Spleen (tissue), 11 donors: ENCODE measurements at regions not wholly inside any gene's neighbourhood (a gene's known extent, or its start where the extent isn't known, plus 50 kb on each side); places are given as distances from the start of the nearest gene placed in this dataset.

Source experiments
- DNase-seq: peaks from one replicate; pipeline ENCODE4 v3.0.0-alpha.2; 2020
- H3K27ac ChIP-seq, 8 donors: fragments of 200-600 bp; sonication (generic) in 7 of 8; 1 replicate in 4 of 8; 2 replicates in 4 of 8; pipeline versions ENCODE4 v1.5.0 to v1.8.0; 2016 to 2021; ENCODE audit warnings: inconsistent platforms in 4 of 8, mild to moderate bottlenecking in 4 of 8, moderate library complexity in 1 of 8
- H3K27me3 ChIP-seq, 7 donors: fragments of 200-600 bp; sonication (generic) in 6 of 7; replicated peaks in 1 of 7; 1 replicate in 4 of 7; 2 replicates in 3 of 7; pipeline versions ENCODE4 v1.5.0 to v1.8.0; 2016 to 2021; ENCODE audit warnings: inconsistent platforms in 3 of 7, mild to moderate bottlenecking in 1 of 7
- H3K36me3 ChIP-seq, 6 donors: fragments of 200-600 bp; sonication (generic) in 5 of 6; 1 replicate in 4 of 6; 2 replicates in 2 of 6; pipeline versions ENCODE4 v1.5.0 to v1.8.0; 2016 to 2021; ENCODE audit warnings: inconsistent platforms in 2 of 6
- H3K4me1 ChIP-seq, 6 donors: fragments of 200-600 bp; sonication (generic) in 5 of 6; 1 replicate in 3 of 6; 2 replicates in 3 of 6; pipeline versions ENCODE4 v1.5.0 to v1.8.0; 2016 to 2021; ENCODE audit warnings: inconsistent platforms in 3 of 6
- H3K4me3 ChIP-seq, 8 donors: fragments of 200-600 bp; sonication (generic) in 7 of 8; 1 replicate in 4 of 8; 2 replicates in 4 of 8; pipeline versions ENCODE4 v1.5.0 to v1.8.0; 2016 to 2021; ENCODE audit warnings: inconsistent platforms in 4 of 8, mild to moderate bottlenecking in 4 of 8, moderate library complexity in 2 of 8
- H3K9me3 ChIP-seq, 8 donors: fragments of 200-600 bp; sonication (generic) in 7 of 8; 1 replicate in 4 of 8; 2 replicates in 4 of 8; pipeline versions ENCODE4 v1.5.0 to v1.8.0; 2016 to 2021; ENCODE audit warnings: inconsistent platforms in 4 of 8
- CTCF ChIP-seq, 11 experiments: fragments of 200-600 bp in 7 of 11; fragments of 450-650 bp in 4 of 11; sonication (generic) in 4 of 11; IDR thresholded peaks in 8 of 11; conservative IDR thresholded peaks in 3 of 11; 1 replicate in 7 of 11; 2 replicates in 4 of 11; pipeline versions ENCODE4 v1.4.0 to v1.8.0; 2016 to 2021; ENCODE audit warnings: antibody characterized with exemption in 11 of 11, inconsistent platforms in 4 of 11, mild to moderate bottlenecking in 1 of 11
- POLR2A ChIP-seq, 3 donors: fragments of 450-650 bp; IDR thresholded peaks; one replicate each; pipeline ENCODE4 v1.5.1; 2017; ENCODE audit warnings: antibody characterized with exemption in 3 of 3, mild to moderate bottlenecking in 1 of 3
- POLR2AphosphoS5 ChIP-seq, 3 donors: sonication (generic); formaldehyde crosslinking; IDR thresholded peaks; one replicate each; pipeline ENCODE4 v1.5.1; 2017; ENCODE audit warnings: antibody characterized with exemption in 3 of 3
- WGBS, 5 donors: extraction: QIAGEN DNeasy Blood & Tissue Kit in 3 of 5; methylation state at CpG; one replicate each; pipeline versions ENCODE4 v1.1.5 to v1.1.7; 2013 to 2018; 5-methylcytosine and 5-hydroxymethylcytosine counted together
- intact Hi-C: fragments of 100-400 bp; cut with DNase I; formaldehyde crosslinking; loops from one replicate; pipeline ENCODE4 v1.15.0; 2023; ENCODE audit warnings: low total_unique reads
- donor health status: healthy with polysubstance abuse.
- donor health status: DM: no; HTN: no; CAD: no; lungs with moderate emphysema.
- donor health status: DM: no; HTN: no; CAD: no.
- donor health status: Bipolar disorder and iron deficiency.
- donor health status: healthy.
- donor health status: DM: no; HTN: no; CAD: no.
- donor health status: DM: yes; HTN: yes; CAD: no.

- intact Hi-C loops = no loop called here
- H3K27me3 ChIP-seq = no peaks in the 10 kb centered on the region
- no peak overlapping the region for H3K27ac ChIP-seq
- H3K4me1 ChIP-seq = no peaks in the 10 kb centered on the region
- H3K36me3 ChIP-seq = no peaks in the 10 kb centered on the region
- H3K9me3 ChIP-seq = no peaks in the 10 kb centered on the region
- H3K4me3 ChIP-seq = no peak overlapping the region
- no peak for TF ChIP-seq POLR2AphosphoS5 (IDR thresholded peaks at IDR 0.05)
- no peak for TF ChIP-seq POLR2A (IDR thresholded peaks at IDR 0.05)
- TF ChIP-seq CTCF (IDR thresholded peaks at IDR 0.05 in 8 of 11, conservative IDR thresholded peaks at IDR 0.05 in 3 of 11) = no peak
- no peak for DNase-seq
Measured at GRCh38 chr12:20017802-20018201, 350.5 kb upstream of the PDE3A start.

GRCh38 chr12:20018406-20018805 is 349.9 kb upstream of the PDE3A start:
- 43 to 60% (median 51%) methylated on average over 3 of the region's 3 CpGs for WGBS, 5 donors
- H3K4me3 ChIP-seq = no peak overlapping the region
- H3K4me1 ChIP-seq = no peaks in the 10 kb centered on the region
- intact Hi-C loops = no loop called here
- no peaks in the 10 kb centered on the region for H3K9me3 ChIP-seq
- no peak for TF ChIP-seq POLR2A (IDR thresholded peaks at IDR 0.05)
- no peak for TF ChIP-seq POLR2AphosphoS5 (IDR thresholded peaks at IDR 0.05)
- no peak for TF ChIP-seq CTCF (IDR thresholded peaks at IDR 0.05 in 8 of 11, conservative IDR thresholded peaks at IDR 0.05 in 3 of 11)
- H3K27me3 ChIP-seq = no peaks in the 10 kb centered on the region
- H3K27ac ChIP-seq = no peak overlapping the region
- DNase-seq = no peak
- no peaks in the 10 kb centered on the region for H3K36me3 ChIP-seq

- Histone ChIP-seq H3K9me3 (no peaks in the 10 kb centered on the region), H3K4me1 (no peaks in the 10 kb centered on the region), H3K4me3 (no peak overlapping the region), H3K36me3 (no peaks in the 10 kb centered on the region), H3K27ac (no peak overlapping the region), H3K27me3 (no peaks in the 10 kb centered on the region)
- intact Hi-C loops = no loop called here
- WGBS, 5 donors = 24 to 52% (median 32%) methylated on average over 6 of the region's 6 CpGs
- TF ChIP-seq CTCF (IDR thresholded peaks at IDR 0.05 in 8 of 11, conservative IDR thresholded peaks at IDR 0.05 in 3 of 11) (no peak), POLR2A (IDR thresholded peaks at IDR 0.05) (no peak), POLR2AphosphoS5 (IDR thresholded peaks at IDR 0.05) (no peak)
- DNase-seq = no peak
Measured at GRCh38 chr12:20024194-20024593, 344.1 kb upstream of the PDE3A start.

- WGBS, 5 donors = 82 to 91% (median 87%) methylated on average over 1 of the region's 1 CpG
- no peak for DNase-seq
- H3K36me3 ChIP-seq = no peaks in the 10 kb centered on the region
- no peaks in the 10 kb centered on the region for H3K4me1 ChIP-seq
- intact Hi-C loops = no loop called here
- H3K27me3 ChIP-seq = no peaks in the 10 kb centered on the region
- no peak overlapping the region for H3K4me3 ChIP-seq
- no peaks in the 10 kb centered on the region for H3K9me3 ChIP-seq
- TF ChIP-seq POLR2A (IDR thresholded peaks at IDR 0.05) (no peak), CTCF (IDR thresholded peaks at IDR 0.05 in 8 of 11, conservative IDR thresholded peaks at IDR 0.05 in 3 of 11) (no peak)
- H3K27ac ChIP-seq = no peak overlapping the region
Measured at GRCh38 chr12:20028033-20028432, 340.3 kb upstream of the PDE3A start.
